ENCODE measurements at regions not wholly inside any gene's neighbourhood (a gene's known extent, or its start where the extent isn't known, plus 50 kb on each side); places are given as distances from the start of the nearest gene placed in this dataset.

DNA sequence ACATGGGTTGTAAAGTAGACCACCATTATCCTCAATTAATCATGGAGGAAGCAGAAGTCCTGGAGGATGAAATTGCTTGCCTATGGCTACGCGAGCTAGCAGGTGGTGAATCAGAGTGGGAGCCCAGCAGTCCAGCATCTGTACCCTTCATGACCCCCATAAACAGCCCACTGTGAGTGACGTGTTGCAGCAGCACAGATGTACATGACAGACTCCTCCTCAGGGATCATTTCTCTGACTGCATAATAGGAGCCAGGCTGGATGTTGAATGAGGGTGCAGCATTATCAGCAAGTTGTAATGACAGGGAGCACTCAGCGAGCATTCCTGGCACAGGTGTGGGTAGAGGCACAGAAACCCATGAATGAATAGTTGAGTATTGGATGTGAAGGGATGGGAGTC lies 339.3 kb downstream of the MYCN start:
- TF ChIP-seq, protein P1, sequence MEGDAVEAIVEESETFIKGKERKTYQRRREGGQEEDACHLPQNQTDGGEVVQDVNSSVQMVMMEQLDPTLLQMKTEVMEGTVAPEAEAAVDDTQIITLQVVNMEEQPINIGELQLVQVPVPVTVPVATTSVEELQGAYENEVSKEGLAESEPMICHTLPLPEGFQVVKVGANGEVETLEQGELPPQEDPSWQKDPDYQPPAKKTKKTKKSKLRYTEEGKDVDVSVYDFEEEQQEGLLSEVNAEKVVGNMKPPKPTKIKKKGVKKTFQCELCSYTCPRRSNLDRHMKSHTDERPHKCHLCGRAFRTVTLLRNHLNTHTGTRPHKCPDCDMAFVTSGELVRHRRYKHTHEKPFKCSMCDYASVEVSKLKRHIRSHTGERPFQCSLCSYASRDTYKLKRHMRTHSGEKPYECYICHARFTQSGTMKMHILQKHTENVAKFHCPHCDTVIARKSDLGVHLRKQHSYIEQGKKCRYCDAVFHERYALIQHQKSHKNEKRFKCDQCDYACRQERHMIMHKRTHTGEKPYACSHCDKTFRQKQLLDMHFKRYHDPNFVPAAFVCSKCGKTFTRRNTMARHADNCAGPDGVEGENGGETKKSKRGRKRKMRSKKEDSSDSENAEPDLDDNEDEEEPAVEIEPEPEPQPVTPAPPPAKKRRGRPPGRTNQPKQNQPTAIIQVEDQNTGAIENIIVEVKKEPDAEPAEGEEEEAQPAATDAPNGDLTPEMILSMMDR (IDR thresholded peaks at IDR 0.05; ENCODE audit: insufficient read depth, low read depth, low read length, missing control alignments): no peak
- DNase-seq (ENCODE audit: low read depth): no peak

DNA sequence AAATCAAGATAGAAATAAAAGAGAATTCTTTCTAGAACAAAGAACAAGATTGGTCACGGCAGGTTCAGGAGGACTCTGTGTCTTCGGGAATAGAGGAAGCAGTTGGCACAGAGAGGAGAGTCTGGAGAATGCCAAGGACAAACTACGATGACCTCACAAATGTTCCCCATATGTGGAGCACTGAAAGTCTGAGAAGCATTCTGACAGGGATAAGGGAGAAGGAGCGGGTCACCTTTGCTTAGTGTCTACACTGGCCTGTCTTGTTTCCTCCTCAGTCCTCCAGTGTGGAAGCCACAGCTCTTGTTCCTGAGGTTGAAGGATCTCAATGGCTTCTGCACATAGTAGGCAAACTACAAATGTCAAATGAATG lies 338.8 kb downstream of the MYCN start:
- no peak for DNase-seq (ENCODE audit: low read depth)

More for the DNA sequence above, 339.3 kb downstream of the MYCN start:
- H3K4me3 ChIP-seq (ENCODE audit: low read length): no peak overlapping the region

DNA sequence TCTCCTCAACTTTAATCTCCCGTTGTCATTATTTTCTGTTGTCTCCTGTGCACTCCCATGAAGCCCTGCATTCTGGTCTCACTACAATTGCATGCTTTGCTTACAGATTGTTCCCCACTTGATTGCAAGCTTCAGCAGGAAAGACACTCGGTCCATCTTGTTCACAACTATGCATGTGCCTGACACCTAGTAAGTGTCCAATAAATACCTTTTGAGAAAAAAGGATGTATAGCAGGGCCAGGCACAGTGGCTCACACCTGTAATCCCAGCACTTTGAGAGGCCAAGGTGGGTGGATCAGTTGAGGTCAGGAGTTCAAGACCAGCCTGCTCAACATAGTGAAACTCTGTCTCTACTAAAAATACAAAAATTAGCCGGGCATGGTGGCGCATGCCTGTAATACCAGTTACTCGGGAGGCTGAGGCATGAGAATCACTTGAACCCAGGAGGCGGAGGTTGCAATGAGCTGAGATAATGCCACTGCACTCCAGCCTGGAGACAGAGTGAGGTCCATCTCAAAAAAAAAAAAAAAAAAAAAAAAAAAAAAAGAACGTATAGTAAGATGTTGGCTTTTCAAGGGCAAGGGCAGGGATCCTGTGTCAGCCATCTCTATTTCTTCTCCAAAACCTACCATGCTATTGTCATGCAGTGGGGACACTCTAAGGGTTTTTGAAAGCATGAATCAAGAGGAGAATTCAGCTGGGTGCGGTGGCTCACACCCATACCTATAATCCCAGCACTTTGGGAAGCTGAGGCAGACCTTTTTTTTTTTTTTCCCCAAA lies 338.3 kb downstream of the MYCN start:
- H3K4me3 ChIP-seq (ENCODE audit: low read length): no peak overlapping the region
- DNase-seq (ENCODE audit: low read depth): no peak
- TF ChIP-seq, protein P1 (IDR thresholded peaks at IDR 0.05; ENCODE audit: insufficient read depth, low read depth, low read length, missing control alignments): no peak

More for the DNA sequence above, 338.8 kb downstream of the MYCN start:
- TF ChIP-seq, protein P1 (IDR thresholded peaks at IDR 0.05; ENCODE audit: insufficient read depth, low read depth, low read length, missing control alignments): no peak
- H3K4me3 ChIP-seq (ENCODE audit: low read length): no peak overlapping the region

DNA sequence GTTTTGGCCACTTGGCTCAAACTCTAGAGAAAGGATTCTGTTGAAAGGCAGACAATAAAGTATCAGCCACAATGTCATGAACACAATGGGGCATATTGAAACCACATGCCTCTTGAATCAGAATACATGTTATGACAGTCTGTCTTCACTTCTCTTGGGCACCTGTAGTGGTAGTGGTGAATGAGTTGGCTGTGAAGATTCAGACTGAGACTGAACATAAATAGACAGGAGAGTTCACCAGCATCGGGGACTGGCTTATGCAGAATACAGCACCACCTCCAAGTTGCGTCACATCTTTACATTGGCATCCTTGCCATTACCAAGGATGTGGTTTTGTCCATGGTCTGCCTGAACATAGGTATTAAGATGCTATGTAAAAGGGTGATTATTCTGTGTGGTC lies 336.8 kb downstream of the MYCN start:
- no peak overlapping the region for H3K4me3 ChIP-seq (ENCODE audit: low read length)
- DNase-seq (ENCODE audit: low read depth): no peak
- TF ChIP-seq, protein P1 (IDR thresholded peaks at IDR 0.05; ENCODE audit: insufficient read depth, low read depth, low read length, missing control alignments): no peak

DNA sequence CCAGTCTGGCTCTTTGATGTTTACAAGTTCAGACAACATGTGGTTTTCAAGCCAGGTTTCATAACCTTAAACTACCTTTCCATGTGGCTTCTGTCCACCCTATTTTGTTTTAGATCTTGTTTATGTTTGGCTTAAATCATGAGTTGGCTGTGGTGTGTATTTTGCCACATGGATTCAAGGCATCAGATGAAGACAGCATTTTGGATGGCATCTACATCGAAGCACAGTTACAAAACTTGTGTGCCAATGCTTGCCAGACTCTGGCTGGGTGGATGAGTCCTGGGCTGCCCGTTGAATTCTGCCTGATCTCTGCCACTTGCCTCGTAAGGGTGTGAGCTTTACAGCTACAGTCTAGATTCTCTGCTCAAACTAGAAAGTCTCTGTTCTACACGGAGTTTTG lies 335.3 kb downstream of the MYCN start:
- no peak overlapping the region for H3K4me3 ChIP-seq (ENCODE audit: low read length)
- DNase-seq (ENCODE audit: low read depth): no peak
- TF ChIP-seq, protein P1 (IDR thresholded peaks at IDR 0.05; ENCODE audit: insufficient read depth, low read depth, low read length, missing control alignments): no peak

DNA sequence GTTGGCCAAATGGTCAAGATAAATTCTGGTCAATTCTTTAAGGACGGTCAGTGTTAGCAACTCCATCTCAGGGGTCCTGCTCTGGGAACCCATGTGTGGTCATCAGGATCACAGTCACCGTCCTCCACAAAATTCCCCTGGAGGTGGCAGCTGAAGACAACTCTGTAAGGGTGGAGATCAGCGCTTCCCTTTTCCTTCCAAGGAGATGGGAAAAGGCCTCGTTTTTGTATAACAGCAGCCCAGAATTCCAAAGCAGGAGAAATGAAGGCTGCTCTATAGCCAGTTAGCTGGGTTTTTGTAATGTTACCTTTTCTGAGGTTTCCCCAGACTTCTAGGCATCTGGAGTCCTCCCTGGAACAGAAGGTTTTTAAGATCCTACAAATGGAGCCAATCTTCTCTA lies 334.8 kb downstream of the MYCN start:
- H3K4me3 ChIP-seq (ENCODE audit: low read length): no peak overlapping the region
- no peak for DNase-seq (ENCODE audit: low read depth)
- TF ChIP-seq, protein P1 (IDR thresholded peaks at IDR 0.05; ENCODE audit: insufficient read depth, low read depth, low read length, missing control alignments): no peak

DNA sequence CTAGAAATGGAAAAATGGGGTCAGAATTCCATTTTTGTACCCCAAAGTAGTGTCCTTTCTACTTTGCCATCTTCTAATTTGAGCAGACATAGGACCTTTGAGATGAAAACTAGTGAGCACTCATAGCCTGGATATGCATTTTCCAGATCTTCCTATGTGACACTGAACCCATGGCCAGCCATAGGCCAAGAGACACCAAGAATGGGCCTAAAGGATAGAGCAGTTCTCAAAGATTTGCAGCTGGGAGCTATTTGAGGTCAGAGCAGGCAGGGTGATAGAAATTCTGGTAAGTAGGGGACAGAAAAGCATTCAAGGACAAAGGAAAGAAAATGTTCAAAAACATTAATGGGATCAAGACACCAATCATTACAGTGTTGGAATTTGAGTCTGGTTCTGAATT lies 332.8 kb downstream of the MYCN start:
- TF ChIP-seq, protein P1 (IDR thresholded peaks at IDR 0.05; ENCODE audit: insufficient read depth, low read depth, low read length, missing control alignments): no peak
- no peak overlapping the region for H3K4me3 ChIP-seq (ENCODE audit: low read length)
- DNase-seq (ENCODE audit: low read depth): no peak

All from epithelial cell of esophagus (primary cell).